Liver (tissue), 3 donors: ENCODE measurements at regions not wholly inside any gene's neighbourhood (a gene's known extent, or its start where the extent isn't known, plus 50 kb on each side); places are given as distances from the start of the nearest gene placed in this dataset.

Experiments
- ATF3 ChIP-seq: IDR thresholded peaks from 2 replicates; pipeline ENCODE4 v1.6.1; 2016; ENCODE audit warnings: antibody characterized with exemption
- EGR1 ChIP-seq, 2 donors: IDR thresholded peaks; 2 replicates each; pipeline ENCODE4 v1.6.1; 2016 to 2018; ENCODE audit warnings: antibody characterized with exemption in 2 of 2, low read depth in 2 of 2
- GABPA ChIP-seq, 2 donors: IDR thresholded peaks in 1 of 2; conservative IDR thresholded peaks in 1 of 2; 2 replicates each; pipeline ENCODE4 v1.6.1; 2016; ENCODE audit warnings: antibody characterized with exemption in 2 of 2, mild to moderate bottlenecking in 1 of 2, moderate library complexity in 1 of 2
- HNF4G ChIP-seq: IDR thresholded peaks from 2 replicates; pipeline ENCODE4 v1.6.1; 2016; ENCODE audit warnings: antibody characterized with exemption
- JUND ChIP-seq, 2 donors: IDR thresholded peaks; 2 replicates each; pipeline ENCODE4 v1.6.1; 2016; ENCODE audit warnings: antibody characterized with exemption in 2 of 2
- MAX ChIP-seq: IDR thresholded peaks from 2 replicates; pipeline ENCODE4 v1.6.1; 2016; ENCODE audit warnings: antibody characterized with exemption
- RAD21 ChIP-seq, 2 donors: IDR thresholded peaks; 2 replicates each; pipeline ENCODE4 v1.6.1; 2016; ENCODE audit warnings: antibody characterized with exemption in 2 of 2, mild to moderate bottlenecking in 2 of 2
- RXRA ChIP-seq, 2 donors: IDR thresholded peaks; 2 replicates each; pipeline ENCODE4 v1.6.1; 2017 to 2018; ENCODE audit warnings: antibody characterized with exemption in 2 of 2, mild to moderate bottlenecking in 1 of 2
- SP1 ChIP-seq: IDR thresholded peaks from 2 replicates; pipeline ENCODE4 v1.6.1; 2018; ENCODE audit warnings: antibody characterized with exemption, mild to moderate bottlenecking
- TAF1 ChIP-seq: conservative IDR thresholded peaks from 2 replicates; pipeline ENCODE4 v1.6.1; 2016; ENCODE audit warnings: antibody characterized with exemption, mild to moderate bottlenecking
- YY1 ChIP-seq: IDR thresholded peaks from 2 replicates; pipeline ENCODE4 v1.6.1; 2016; ENCODE audit warnings: antibody characterized with exemption, mild to moderate bottlenecking
- TF ChIP-seq, protein P1 (sequence below): fragments of 150-350 bp; IDR thresholded peaks from 2 replicates; pipeline ENCODE4 v1.5.1; 2017; ENCODE audit warnings: improper control_type of control experiment, low read depth, low read length; ENCODE audit not compliant: missing input control
- TF ChIP-seq, protein P2 (sequence below): IDR thresholded peaks from 2 replicates; pipeline ENCODE4 v1.6.1; 2016; ENCODE audit warnings: antibody characterized with exemption, mild to moderate bottlenecking
- TF ChIP-seq, protein P3 (sequence below): IDR thresholded peaks from 2 replicates; pipeline ENCODE4 v1.6.1; 2016; ENCODE audit warnings: antibody characterized with exemption
- donor health status: healthy.
- donor health status: healthy.

- TF ChIP-seq ATF3 (no peak), EGR1 (IDR thresholded peaks at IDR 0.05; ENCODE audit: low read depth in 2 of 2) (no peak), RAD21 (IDR thresholded peaks at IDR 0.05) (no peak), MAX (no peak), SP1 (no peak), GABPA (IDR thresholded peaks at IDR 0.05 in 1 of 2, conservative IDR thresholded peaks at IDR 0.05 in 1 of 2) (no peak), RXRA (IDR thresholded peaks at IDR 0.05) (no peak), TAF1 (no peak), HNF4G (no peak), JUND (IDR thresholded peaks at IDR 0.05) (no peak), YY1 (no peak)
- TF ChIP-seq, protein P1, sequence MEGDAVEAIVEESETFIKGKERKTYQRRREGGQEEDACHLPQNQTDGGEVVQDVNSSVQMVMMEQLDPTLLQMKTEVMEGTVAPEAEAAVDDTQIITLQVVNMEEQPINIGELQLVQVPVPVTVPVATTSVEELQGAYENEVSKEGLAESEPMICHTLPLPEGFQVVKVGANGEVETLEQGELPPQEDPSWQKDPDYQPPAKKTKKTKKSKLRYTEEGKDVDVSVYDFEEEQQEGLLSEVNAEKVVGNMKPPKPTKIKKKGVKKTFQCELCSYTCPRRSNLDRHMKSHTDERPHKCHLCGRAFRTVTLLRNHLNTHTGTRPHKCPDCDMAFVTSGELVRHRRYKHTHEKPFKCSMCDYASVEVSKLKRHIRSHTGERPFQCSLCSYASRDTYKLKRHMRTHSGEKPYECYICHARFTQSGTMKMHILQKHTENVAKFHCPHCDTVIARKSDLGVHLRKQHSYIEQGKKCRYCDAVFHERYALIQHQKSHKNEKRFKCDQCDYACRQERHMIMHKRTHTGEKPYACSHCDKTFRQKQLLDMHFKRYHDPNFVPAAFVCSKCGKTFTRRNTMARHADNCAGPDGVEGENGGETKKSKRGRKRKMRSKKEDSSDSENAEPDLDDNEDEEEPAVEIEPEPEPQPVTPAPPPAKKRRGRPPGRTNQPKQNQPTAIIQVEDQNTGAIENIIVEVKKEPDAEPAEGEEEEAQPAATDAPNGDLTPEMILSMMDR = no peak
- TF ChIP-seq, protein P2, sequence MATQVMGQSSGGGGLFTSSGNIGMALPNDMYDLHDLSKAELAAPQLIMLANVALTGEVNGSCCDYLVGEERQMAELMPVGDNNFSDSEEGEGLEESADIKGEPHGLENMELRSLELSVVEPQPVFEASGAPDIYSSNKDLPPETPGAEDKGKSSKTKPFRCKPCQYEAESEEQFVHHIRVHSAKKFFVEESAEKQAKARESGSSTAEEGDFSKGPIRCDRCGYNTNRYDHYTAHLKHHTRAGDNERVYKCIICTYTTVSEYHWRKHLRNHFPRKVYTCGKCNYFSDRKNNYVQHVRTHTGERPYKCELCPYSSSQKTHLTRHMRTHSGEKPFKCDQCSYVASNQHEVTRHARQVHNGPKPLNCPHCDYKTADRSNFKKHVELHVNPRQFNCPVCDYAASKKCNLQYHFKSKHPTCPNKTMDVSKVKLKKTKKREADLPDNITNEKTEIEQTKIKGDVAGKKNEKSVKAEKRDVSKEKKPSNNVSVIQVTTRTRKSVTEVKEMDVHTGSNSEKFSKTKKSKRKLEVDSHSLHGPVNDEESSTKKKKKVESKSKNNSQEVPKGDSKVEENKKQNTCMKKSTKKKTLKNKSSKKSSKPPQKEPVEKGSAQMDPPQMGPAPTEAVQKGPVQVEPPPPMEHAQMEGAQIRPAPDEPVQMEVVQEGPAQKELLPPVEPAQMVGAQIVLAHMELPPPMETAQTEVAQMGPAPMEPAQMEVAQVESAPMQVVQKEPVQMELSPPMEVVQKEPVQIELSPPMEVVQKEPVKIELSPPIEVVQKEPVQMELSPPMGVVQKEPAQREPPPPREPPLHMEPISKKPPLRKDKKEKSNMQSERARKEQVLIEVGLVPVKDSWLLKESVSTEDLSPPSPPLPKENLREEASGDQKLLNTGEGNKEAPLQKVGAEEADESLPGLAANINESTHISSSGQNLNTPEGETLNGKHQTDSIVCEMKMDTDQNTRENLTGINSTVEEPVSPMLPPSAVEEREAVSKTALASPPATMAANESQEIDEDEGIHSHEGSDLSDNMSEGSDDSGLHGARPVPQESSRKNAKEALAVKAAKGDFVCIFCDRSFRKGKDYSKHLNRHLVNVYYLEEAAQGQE = no peak
- TF ChIP-seq, protein P3, sequence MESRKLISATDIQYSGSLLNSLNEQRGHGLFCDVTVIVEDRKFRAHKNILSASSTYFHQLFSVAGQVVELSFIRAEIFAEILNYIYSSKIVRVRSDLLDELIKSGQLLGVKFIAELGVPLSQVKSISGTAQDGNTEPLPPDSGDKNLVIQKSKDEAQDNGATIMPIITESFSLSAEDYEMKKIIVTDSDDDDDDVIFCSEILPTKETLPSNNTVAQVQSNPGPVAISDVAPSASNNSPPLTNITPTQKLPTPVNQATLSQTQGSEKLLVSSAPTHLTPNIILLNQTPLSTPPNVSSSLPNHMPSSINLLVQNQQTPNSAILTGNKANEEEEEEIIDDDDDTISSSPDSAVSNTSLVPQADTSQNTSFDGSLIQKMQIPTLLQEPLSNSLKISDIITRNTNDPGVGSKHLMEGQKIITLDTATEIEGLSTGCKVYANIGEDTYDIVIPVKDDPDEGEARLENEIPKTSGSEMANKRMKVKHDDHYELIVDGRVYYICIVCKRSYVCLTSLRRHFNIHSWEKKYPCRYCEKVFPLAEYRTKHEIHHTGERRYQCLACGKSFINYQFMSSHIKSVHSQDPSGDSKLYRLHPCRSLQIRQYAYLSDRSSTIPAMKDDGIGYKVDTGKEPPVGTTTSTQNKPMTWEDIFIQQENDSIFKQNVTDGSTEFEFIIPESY = no peak
Measured at GRCh38 chr3:76754247-76754646, 285.7 kb upstream of the ROBO2 start.
